H9 (cell line): ENCODE measurements at regions not wholly inside any gene's neighbourhood (a gene's known extent, or its start where the extent isn't known, plus 50 kb on each side); places are given as distances from the start of the nearest gene placed in this dataset.

Experiments used
- DNase-seq: peaks from one replicate; pipeline ENCODE4 v3.0.0-alpha.2; 2017
- H2AFZ ChIP-seq: one replicate; pipeline ENCODE4 v1.6.1; 2013; ENCODE audit warnings: mild to moderate bottlenecking, low read length, control low read depth, moderate library complexity
- H2AK5ac ChIP-seq: 2 replicates; pipeline ENCODE4 v1.6.1; 2013; ENCODE audit warnings: low read length, control low read depth, mixed read lengths; ENCODE audit not compliant: insufficient read length
- H2BK120ac ChIP-seq: one replicate; pipeline ENCODE4 v1.6.1; 2013; ENCODE audit warnings: low read depth, mild to moderate bottlenecking, low read length, control low read depth, inconsistent platforms; ENCODE audit not compliant: poor library complexity, severe bottlenecking
- H2BK12ac ChIP-seq: 2 replicates; pipeline ENCODE4 v1.6.1; 2013; ENCODE audit warnings: low read length, control low read depth, mixed read lengths, low read depth; ENCODE audit not compliant: insufficient read length
- H2BK15ac ChIP-seq: 2 replicates; pipeline ENCODE4 v1.6.1; 2013; ENCODE audit warnings: low read depth, low read length, control low read depth
- H2BK20ac ChIP-seq: one replicate; pipeline ENCODE4 v1.6.1; 2013; ENCODE audit warnings: low read depth, mild to moderate bottlenecking, low read length, control low read depth, inconsistent platforms; ENCODE audit not compliant: poor library complexity, severe bottlenecking
- H2BK5ac ChIP-seq: 2 replicates; pipeline ENCODE4 v1.6.1; 2013; ENCODE audit warnings: low read length, control low read depth, mixed read lengths; ENCODE audit not compliant: insufficient read length
- H3K14ac ChIP-seq: 2 replicates; pipeline ENCODE4 v1.6.1; 2013; ENCODE audit warnings: low read length, control low read depth; ENCODE audit not compliant: insufficient read depth
- H3K18ac ChIP-seq: 2 replicates; pipeline ENCODE4 v1.6.1; 2013; ENCODE audit warnings: low read depth, mild to moderate bottlenecking, mixed read lengths, low read length, control low read depth; ENCODE audit not compliant: insufficient read length
- H3K23ac ChIP-seq: 2 replicates; pipeline ENCODE4 v1.6.1; 2013; ENCODE audit warnings: low read length, control low read depth, mixed read lengths, low read depth; ENCODE audit not compliant: insufficient read length
- H3K23me2 ChIP-seq: 2 replicates; pipeline ENCODE4 v1.6.1; 2013; ENCODE audit warnings: low read depth, mild to moderate bottlenecking, mixed read lengths, low read length, control low read depth; ENCODE audit not compliant: insufficient read length, poor library complexity, severe bottlenecking
- H3K27ac ChIP-seq: 2 replicates; pipeline ENCODE4 v1.5.1; 2013; ENCODE audit warnings: low read length, control low read depth, mixed read lengths, low read depth; ENCODE audit not compliant: insufficient read length
- H3K27me3 ChIP-seq: 2 replicates; pipeline ENCODE4 v1.6.1; 2013; ENCODE audit warnings: low read length, control low read depth, inconsistent platforms; ENCODE audit not compliant: insufficient read depth
- H3K4ac ChIP-seq: 2 replicates; pipeline ENCODE4 v1.6.1; 2013; ENCODE audit warnings: low read depth, mild to moderate bottlenecking, control low read depth, inconsistent platforms, low read length, moderate library complexity
- H3K4me1 ChIP-seq: 2 replicates; pipeline ENCODE4 v1.6.1; 2013; ENCODE audit warnings: low read length, control low read depth, inconsistent platforms; ENCODE audit not compliant: insufficient read depth
- H3K4me2 ChIP-seq: 2 replicates; pipeline ENCODE4 v1.6.1; 2013; ENCODE audit warnings: low read length, control low read depth, mixed read lengths; ENCODE audit not compliant: insufficient read length, insufficient read depth
- H3K56ac ChIP-seq: 2 replicates; pipeline ENCODE4 v1.6.1; 2013; ENCODE audit warnings: low read depth, mild to moderate bottlenecking, mixed read lengths, low read length, control low read depth; ENCODE audit not compliant: insufficient read length
- H3K79me1 ChIP-seq: 2 replicates; pipeline ENCODE4 v1.6.1; 2013; ENCODE audit warnings: low read depth, mild to moderate bottlenecking, moderate library complexity, low read length, control low read depth, inconsistent platforms; ENCODE audit not compliant: insufficient read depth, poor library complexity, severe bottlenecking
- H3K79me2 ChIP-seq: 2 replicates; pipeline ENCODE4 v1.6.1; 2013; ENCODE audit warnings: low read length, control low read depth, inconsistent platforms; ENCODE audit not compliant: insufficient read depth
- H3K9ac ChIP-seq: 2 replicates; pipeline ENCODE4 v1.6.1; 2013; ENCODE audit warnings: low read length, control low read depth, mixed read lengths; ENCODE audit not compliant: insufficient read length; ENCODE audit errors: extremely low read depth
- H3K9me3 ChIP-seq: one replicate; pipeline ENCODE4 v1.6.1; 2013; ENCODE audit warnings: low read depth, low read length, inconsistent platforms; ENCODE audit not compliant: control insufficient read depth
- H3T11ph ChIP-seq: one replicate; pipeline ENCODE4 v1.6.1; 2013; ENCODE audit warnings: mild to moderate bottlenecking, low read length, control low read depth, inconsistent platforms
- H4K20me1 ChIP-seq: one replicate; pipeline ENCODE4 v1.6.1; 2013; ENCODE audit not compliant: control insufficient read depth, insufficient read length, insufficient read depth
- H4K5ac ChIP-seq: 2 replicates; pipeline ENCODE4 v1.6.1; 2013; ENCODE audit warnings: low read depth, mild to moderate bottlenecking, mixed read lengths, low read length, control low read depth; ENCODE audit not compliant: insufficient read length
- H4K8ac ChIP-seq: replicated peaks from 2 replicates; pipeline ENCODE4 v1.6.1; 2013; ENCODE audit warnings: low read length, control low read depth, mixed read lengths, low read depth; ENCODE audit not compliant: insufficient read length
- H4K91ac ChIP-seq: 2 replicates; pipeline ENCODE4 v1.6.1; 2013; ENCODE audit warnings: low read depth, mild to moderate bottlenecking, moderate library complexity, mixed read lengths, low read length, control low read depth; ENCODE audit not compliant: insufficient read length
- H3K27ac Mint-ChIP-seq, 3 experiments: 2 replicates in 2 of 3; 3 replicates in 1 of 3; pipeline ENCODE4 v1.8.0; 2020 to 2021; ENCODE audit warnings: mixed read lengths in 3 of 3, mild to moderate bottlenecking in 1 of 3, moderate library complexity in 1 of 3
- H3K27me3 Mint-ChIP-seq: 2 replicates; pipeline ENCODE4 v1.8.0; 2021; ENCODE audit warnings: low read depth, mild to moderate bottlenecking, moderate library complexity, mixed read lengths
- H3K36me3 Mint-ChIP-seq, 3 experiments: 2 replicates in 2 of 3; 3 replicates in 1 of 3; pipeline ENCODE4 v1.8.0; 2020 to 2021; ENCODE audit warnings: low read depth in 3 of 3, mixed read lengths in 3 of 3; ENCODE audit not compliant: insufficient read depth in 1 of 3
- H3K4me1 Mint-ChIP-seq, 2 experiments: 2 replicates each; pipeline ENCODE4 v1.8.0; 2020; ENCODE audit warnings: mixed read lengths in 2 of 2
- H3K4me3 Mint-ChIP-seq, 2 experiments: 2 replicates in 1 of 2; 3 replicates in 1 of 2; pipeline ENCODE4 v1.8.0; 2020 to 2021; ENCODE audit warnings: mild to moderate bottlenecking in 2 of 2, mixed read lengths in 2 of 2, moderate library complexity in 1 of 2
- H3K9me3 Mint-ChIP-seq, 2 experiments: 2 replicates in 1 of 2; 3 replicates in 1 of 2; pipeline ENCODE4 v1.8.0; 2020; ENCODE audit warnings: mild to moderate bottlenecking in 2 of 2, mixed read lengths in 2 of 2, moderate library complexity in 1 of 2
- CTCF ChIP-seq: fragments of 200-600 bp; sonication (generic); conservative IDR thresholded peaks from 3 replicates; pipeline ENCODE4 v1.8.0; 2021; ENCODE audit warnings: antibody characterized with exemption, mild to moderate bottlenecking

GRCh38 chr2:76393356-76393755, 682.6 kb upstream of the GCFC2 start:
- Histone ChIP-seq H3K79me2 (no peaks in the 10 kb centered on the region), H2BK12ac (no peak overlapping the region), H2BK20ac (no peak overlapping the region), H3K56ac (no peak overlapping the region), H4K5ac (no peak overlapping the region), H3K18ac (no peak overlapping the region), H3K23me2 (no peaks in the 10 kb centered on the region), H3K14ac (no peak overlapping the region), H2BK15ac (no peak overlapping the region), H3K9ac (no peak overlapping the region), H2AFZ (no peak overlapping the region), H2AK5ac (no peak overlapping the region), H4K91ac (no peak overlapping the region), H4K8ac (no peak overlapping the region), H3K4me2 (no peak overlapping the region), H3K27ac (no peak overlapping the region), H3K27me3 (no peaks in the 10 kb centered on the region), H3K4ac (no peak overlapping the region), H3K79me1 (no peaks in the 10 kb centered on the region), H3K23ac (no peak overlapping the region), H4K20me1 (no peaks in the 10 kb centered on the region), H3K9me3 (no peaks in the 10 kb centered on the region), H3K4me1 (no peaks in the 10 kb centered on the region), H2BK5ac (no peak overlapping the region), H3T11ph (no peak overlapping the region), H2BK120ac (no peak overlapping the region)
- H3K9me3 Mint-ChIP-seq, result no peaks in the 10 kb centered on the region; a peak in 2 of 5 replicates
- no peak for TF ChIP-seq CTCF
- H3K4me1 Mint-ChIP-seq, result 0 out of 4 replicates have a peak, but pooled peaks cover 0 to 2% of the 10 kb centered on the region in 2 experiments
- DNase-seq, result no peak
- no peak overlapping the region for H3K4me3 Mint-ChIP-seq
- H3K27ac Mint-ChIP-seq, result no peak overlapping the region
- no peaks in the 10 kb centered on the region for H3K27me3 Mint-ChIP-seq
- H3K36me3 Mint-ChIP-seq, result no peaks in the 10 kb centered on the region
